ENCODE measurements at regions not wholly inside any gene's neighbourhood (a gene's known extent, or its start where the extent isn't known, plus 50 kb on each side); places are given as distances from the start of the nearest gene placed in this dataset.

- CTCF ChIA-PET, result no interaction called here
- H3K4me3 ChIP-seq (ENCODE audit: low read depth, low read length), result no peak overlapping the region
- no peaks in the 10 kb centered on the region for H3K27me3 ChIP-seq (ENCODE audit: control insufficient read depth, insufficient read depth, low read length)
- DNase-seq (ENCODE audit: low read depth), result no peak
- POLR2A ChIA-PET, result no interaction called here
- no peaks in the 10 kb centered on the region for H3K36me3 ChIP-seq (ENCODE audit: control insufficient read depth, insufficient read depth, low read length)
- TF ChIP-seq CTCF (IDR thresholded peaks at IDR 0.05; ENCODE audit: insufficient read depth, low read depth, low read length), result no peak
Measured at GRCh38 chr7:46035166-46035565, 114.1 kb upstream of the IGFBP3 start.

DNA sequence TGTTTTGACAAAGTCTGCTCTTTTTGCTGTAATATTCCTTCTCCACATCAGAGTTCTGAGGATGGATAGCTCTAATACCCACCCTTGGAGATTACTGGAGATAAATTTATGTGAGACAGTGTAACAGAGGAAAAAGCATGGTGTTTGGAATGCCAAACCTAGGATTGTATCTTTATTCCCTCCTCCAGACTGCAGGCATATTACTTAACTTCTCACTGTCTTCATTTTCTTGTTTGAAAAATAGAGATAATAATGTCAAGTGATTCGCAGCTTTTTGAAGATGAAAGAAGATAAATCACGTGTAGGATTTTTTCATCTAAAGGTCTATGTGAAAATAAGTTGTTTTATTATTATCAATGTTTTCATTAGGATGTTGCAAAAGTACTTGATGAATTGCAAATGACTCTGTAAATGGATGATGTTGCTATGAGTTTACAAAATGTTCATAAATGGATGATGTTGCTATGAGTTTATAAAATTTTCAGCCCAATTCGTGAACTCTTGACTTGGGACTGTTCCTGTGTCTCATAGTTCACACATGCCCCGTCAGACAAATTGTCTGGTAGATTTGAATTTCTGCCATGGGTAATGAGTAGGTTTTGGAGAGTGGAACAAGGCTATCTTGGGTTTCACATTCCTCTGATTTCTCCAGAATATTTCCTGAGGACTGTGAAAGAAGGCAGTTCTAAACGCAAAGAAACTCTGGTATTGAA lies 113.1 kb upstream of the IGFBP3 start:
- no peaks in the 10 kb centered on the region for H3K27me3 ChIP-seq (ENCODE audit: control insufficient read depth, insufficient read depth, low read length)
- ChIA-PET POLR2A (interaction anchor here (0.6 kb wide), 1 partner anchor 1116 kb away, joined by 3 read pairs; no protein-coding TSS in a partner anchor), CTCF (interaction anchor here (1.3 kb wide), 1 partner anchor 23 kb away, joined by 3 read pairs; no protein-coding TSS in a partner anchor)
- H3K4me3 ChIP-seq (ENCODE audit: low read depth, low read length), result no peak overlapping the region
- no peak for TF ChIP-seq CTCF (IDR thresholded peaks at IDR 0.05; ENCODE audit: insufficient read depth, low read depth, low read length)
- DNase-seq (ENCODE audit: low read depth), result peak; percentile 90
- H3K36me3 ChIP-seq (ENCODE audit: control insufficient read depth, insufficient read depth, low read length), result no peaks in the 10 kb centered on the region

DNA sequence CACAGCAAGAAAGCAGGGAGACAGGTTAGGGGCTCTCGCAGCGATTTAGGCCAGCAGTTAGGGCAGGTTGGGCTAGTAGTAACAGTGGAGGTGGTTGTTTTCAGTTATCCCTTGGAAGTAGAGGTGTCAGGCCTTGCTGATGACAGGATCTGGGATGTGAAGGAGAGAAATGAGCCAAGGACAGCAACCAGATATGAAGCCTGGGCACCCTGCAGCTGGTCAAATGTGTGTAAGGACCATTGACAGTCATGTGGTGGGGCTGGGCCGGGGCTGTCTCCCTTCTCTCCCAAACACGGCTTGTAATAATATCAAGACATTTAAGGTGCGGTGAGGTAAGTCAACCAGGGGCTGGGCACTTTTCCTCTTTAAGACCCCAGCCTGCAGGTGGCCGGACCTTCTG lies 112.5 kb upstream of the IGFBP3 start:
- no peaks in the 10 kb centered on the region for H3K36me3 ChIP-seq (ENCODE audit: control insufficient read depth, insufficient read depth, low read length)
- CTCF ChIA-PET, result interaction anchor here (1.3 kb wide), 1 partner anchor 23 kb away, joined by 3 read pairs; no protein-coding TSS in a partner anchor
- POLR2A ChIA-PET, result interaction anchor here (0.6 kb wide), 1 partner anchor 1116 kb away, joined by 3 read pairs; no protein-coding TSS in a partner anchor

GRCh38 chr7:46032942-46033341 lies 111.9 kb upstream of the IGFBP3 start:
- TF ChIP-seq CTCF (IDR thresholded peaks at IDR 0.05; ENCODE audit: insufficient read depth, low read depth, low read length), result no peak
- peak; percentile 80 for DNase-seq (ENCODE audit: low read depth)
- ChIA-PET CTCF (no interaction called here), POLR2A (no interaction called here)
- no peaks in the 10 kb centered on the region for H3K36me3 ChIP-seq (ENCODE audit: control insufficient read depth, insufficient read depth, low read length)
- H3K27me3 ChIP-seq (ENCODE audit: control insufficient read depth, insufficient read depth, low read length), result no peaks in the 10 kb centered on the region
- H3K4me3 ChIP-seq (ENCODE audit: low read depth, low read length), result no peak overlapping the region

More for the DNA sequence above, 112.5 kb upstream of the IGFBP3 start:
- no peaks in the 10 kb centered on the region for H3K27me3 ChIP-seq (ENCODE audit: control insufficient read depth, insufficient read depth, low read length)
- no peak for TF ChIP-seq CTCF (IDR thresholded peaks at IDR 0.05; ENCODE audit: insufficient read depth, low read depth, low read length)
- no peak overlapping the region for H3K4me3 ChIP-seq (ENCODE audit: low read depth, low read length)
- no peak for DNase-seq (ENCODE audit: low read depth)

DNA sequence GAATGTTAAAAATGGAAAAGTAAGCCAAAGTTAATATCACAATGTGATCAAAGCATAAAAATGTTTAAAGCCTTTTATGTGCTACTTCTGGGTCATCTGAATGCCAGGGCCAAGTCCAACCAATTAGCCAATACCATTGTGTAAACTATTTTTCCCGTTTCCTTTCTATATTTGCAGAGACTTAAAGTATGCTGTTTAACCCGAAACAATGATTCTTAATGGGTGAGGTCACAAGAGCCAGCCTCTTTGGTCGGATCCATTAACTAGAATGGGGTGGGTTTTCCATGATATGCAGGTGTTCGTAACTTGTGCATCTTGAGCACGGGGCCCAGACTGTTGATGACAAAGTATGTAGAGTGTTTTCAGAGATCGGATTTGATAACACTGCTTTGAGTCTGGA lies 111.3 kb upstream of the IGFBP3 start:
- DNase-seq (ENCODE audit: low read depth), result no peak
- POLR2A ChIA-PET, result no interaction called here
- CTCF ChIA-PET, result interaction anchor here (0.7 kb wide), 1 partner anchor 992 kb away, joined by 3 read pairs; no protein-coding TSS in a partner anchor
- Histone ChIP-seq H3K36me3 (ENCODE audit: control insufficient read depth, insufficient read depth, low read length) (no peaks in the 10 kb centered on the region), H3K4me3 (ENCODE audit: low read depth, low read length) (no peak overlapping the region), H3K27me3 (ENCODE audit: control insufficient read depth, insufficient read depth, low read length) (no peaks in the 10 kb centered on the region)
- no peak for TF ChIP-seq CTCF (IDR thresholded peaks at IDR 0.05; ENCODE audit: insufficient read depth, low read depth, low read length)
